RWPE1 (cell line): ENCODE measurements at regions not wholly inside any gene's neighbourhood (a gene's known extent, or its start where the extent isn't known, plus 50 kb on each side); places are given as distances from the start of the nearest gene placed in this dataset.

Experiments used
- CTCF ChIA-PET: fragments of 350-600 bp; sonication (Branson Sonifier 250); formaldehyde crosslinking; extraction: SDS; loops from one replicate; lab custom pipeline; 2021; lab: Yijun Ruan, JAX
- POLR2A ChIA-PET: fragments of 400-600 bp; formaldehyde crosslinking; extraction: SDS; loops from one replicate; lab custom pipeline; 2020; ENCODE audit warnings: antibody characterized with exemption; ENCODE audit not compliant: low non-redundant PET; lab: Yijun Ruan, JAX
- DNase-seq: peaks from one replicate; pipeline ENCODE4 v3.0.0; 2012; ENCODE audit warnings: low spot score
- H3K27ac ChIP-seq: fragments of 450-650 bp; 2 replicates; pipeline ENCODE4 v1.5.1; 2017
- CTCF ChIP-seq: fragments of 450-650 bp; conservative IDR thresholded peaks from 2 replicates; pipeline ENCODE4 v1.5.1; 2017; ENCODE audit warnings: low read depth, mild to moderate bottlenecking

- ChIA-PET CTCF (no interaction called here), POLR2A (no interaction called here)
- no peak for TF ChIP-seq CTCF
- H3K27ac ChIP-seq, result no peak overlapping the region
- DNase-seq, result no peak
Observed at GRCh38 chr21:38145104-38145503, 111.7 kb upstream of the KCNJ15 start.

- DNase-seq, result no peak
- CTCF ChIA-PET, result interaction anchor here (0.6 kb wide), 2 partner anchors 28 to 53 kb away, joined by 3 to 4 read pairs; no protein-coding TSS in a partner anchor
- TF ChIP-seq CTCF, result no peak
- POLR2A ChIA-PET, result no interaction called here
- H3K27ac ChIP-seq, result no peak overlapping the region
Observed at GRCh38 chr21:38147391-38147790, 109.4 kb upstream of the KCNJ15 start.

- CTCF ChIA-PET, result no interaction called here
- DNase-seq, result no peak
- POLR2A ChIA-PET, result no interaction called here
- no peak for TF ChIP-seq CTCF
- H3K27ac ChIP-seq, result no peak overlapping the region
Observed at GRCh38 chr21:38148046-38148445, 108.7 kb upstream of the KCNJ15 start.

- no peak overlapping the region for H3K27ac ChIP-seq
- ChIA-PET CTCF (interaction anchor here (0.5 kb wide), 1 partner anchor 24 kb away, joined by 3 read pairs; no protein-coding TSS in a partner anchor), POLR2A (no interaction called here)
- peak; percentile 18 for DNase-seq
- no peak for TF ChIP-seq CTCF
Observed at GRCh38 chr21:38151021-38151645, 105.7 kb upstream of the KCNJ15 start.

- no peak for DNase-seq
- ChIA-PET POLR2A (no interaction called here), CTCF (interaction anchor here (0.7 to 1.2 kb wide), 3 partner anchors 10 to 198 kb away, joined by 3 to 4 read pairs (median 3); no protein-coding TSS in a partner anchor)
- no peak overlapping the region for H3K27ac ChIP-seq
- no peak for TF ChIP-seq CTCF
Observed at GRCh38 chr21:38156200-38156599, 100.6 kb upstream of the KCNJ15 start.

GRCh38 chr21:38159355-38159754 is 97.4 kb upstream of the KCNJ15 start:
- POLR2A ChIA-PET, result no interaction called here
- H3K27ac ChIP-seq, result no peak overlapping the region; the same call in 1 of the 2 replicates
- peak; percentile 50 for DNase-seq
- TF ChIP-seq CTCF, result peak; percentile 57
- CTCF ChIA-PET, result interaction anchor here (0.7 to 1.7 kb wide), 6 partner anchors 19 to 359 kb away, joined by 3 to 8 read pairs (median 4); no protein-coding TSS in a partner anchor
